GM18951 (cell line): ENCODE measurements at regions not wholly inside any gene's neighbourhood (a gene's known extent, or its start where the extent isn't known, plus 50 kb on each side); places are given as distances from the start of the nearest gene placed in this dataset.

Experiments
- POLR2A ChIP-seq: IDR thresholded peaks from 4 replicates; pipeline ENCODE4 v1.6.1; 2011; ENCODE audit warnings: mild to moderate bottlenecking; ENCODE audit not compliant: insufficient read length, insufficient read depth; ENCODE audit errors: extremely low read depth
- in situ Hi-C: fragments of 300-500 bp; cut with MboI; formaldehyde crosslinking; loops from one replicate; pipeline ENCODE4 v1.12.0; 2022; ENCODE audit warnings: low sequenced_read_pairs, mixed read lengths, inconsistent platforms; ENCODE audit not compliant: unreplicated experiment

- in situ Hi-C loops: no loop called here
- no peak for TF ChIP-seq POLR2A
These were observed 205.8 kb upstream of the CYRIA start for GRCh38 chr2:16871411-16871810.

- no peak for TF ChIP-seq POLR2A
- in situ Hi-C loops: no loop called here
These were observed 204.9 kb upstream of the CYRIA start for GRCh38 chr2:16870491-16871076.

GRCh38 chr2:16869711-16870110 is 204.1 kb upstream of the CYRIA start:
- TF ChIP-seq POLR2A: no peak
- in situ Hi-C loops: no loop called here

- in situ Hi-C loops: no loop called here
- no peak for TF ChIP-seq POLR2A
These were observed 196.8 kb upstream of the CYRIA start for GRCh38 chr2:16862471-16862870.

GRCh38 chr2:16861530-16861929 is 195.9 kb upstream of the CYRIA start:
- in situ Hi-C loops: no loop called here
- TF ChIP-seq POLR2A: no peak

- in situ Hi-C loops: no loop called here
- TF ChIP-seq POLR2A: no peak
These were observed 195.5 kb upstream of the CYRIA start for GRCh38 chr2:16861111-16861510.

- in situ Hi-C loops: no loop called here
- TF ChIP-seq POLR2A: no peak
These were observed 195.0 kb upstream of the CYRIA start for GRCh38 chr2:16860627-16861026.

GRCh38 chr2:16855183-16855582 is 189.5 kb upstream of the CYRIA start:
- in situ Hi-C loops: no loop called here
- no peak for TF ChIP-seq POLR2A

- in situ Hi-C loops: no loop called here
- TF ChIP-seq POLR2A: no peak
These were observed 187.5 kb upstream of the CYRIA start for GRCh38 chr2:16853088-16853487.

- TF ChIP-seq POLR2A: no peak
- in situ Hi-C loops: no loop called here
These were observed 187.0 kb upstream of the CYRIA start for GRCh38 chr2:16852651-16853050.

GRCh38 chr2:16851126-16851525 is 185.5 kb upstream of the CYRIA start:
- in situ Hi-C loops: no loop called here
- TF ChIP-seq POLR2A: no peak

- no peak for TF ChIP-seq POLR2A
- in situ Hi-C loops: no loop called here
These were observed 175.0 kb upstream of the CYRIA start for GRCh38 chr2:16840496-16841172.

GRCh38 chr2:16832910-16833309 is 167.3 kb upstream of the CYRIA start:
- in situ Hi-C loops: no loop called here
- no peak for TF ChIP-seq POLR2A

GRCh38 chr2:16828828-16829160 is 163.2 kb upstream of the CYRIA start:
- TF ChIP-seq POLR2A: no peak

More at GRCh38 chr2:16828828-16829160, 163.2 kb upstream of the CYRIA start:
- in situ Hi-C loops: no loop called here
